Stimulated activated memory B cell treated with anti-CD40 and anti-IgM and Interleukin-4, amounts not matched to agents 10 μg/mL and 1 μg/mL and 100 μg/mL, for 72 hours (primary cell): ENCODE measurements at regions not wholly inside any gene's neighbourhood (a gene's known extent, or its start where the extent isn't known, plus 50 kb on each side); places are given as distances from the start of the nearest gene placed in this dataset.

Experiments
- ATAC-seq: fragments of 150-1000 bp; cut with Tn5 transposase; 2 replicates; pipeline ENCODE4 v1.10.0; 2021
- H3K27ac Mint-ChIP-seq: one replicate; pipeline ENCODE4 v1.8.0; 2022; ENCODE audit warnings: mild to moderate bottlenecking, mixed read lengths
- H3K27me3 Mint-ChIP-seq: one replicate; pipeline ENCODE4 v1.8.0; 2022; ENCODE audit warnings: mixed read lengths
- H3K36me3 Mint-ChIP-seq: one replicate; pipeline ENCODE4 v1.8.0; 2022; ENCODE audit warnings: mixed read lengths
- H3K4me1 Mint-ChIP-seq: one replicate; pipeline ENCODE4 v1.8.0; 2022; ENCODE audit warnings: mixed read lengths
- H3K4me3 Mint-ChIP-seq: one replicate; pipeline ENCODE4 v1.8.0; 2022; ENCODE audit warnings: mild to moderate bottlenecking, moderate library complexity, mixed read lengths
- H3K9me3 Mint-ChIP-seq: one replicate; pipeline ENCODE4 v1.8.0; 2022; ENCODE audit warnings: mixed read lengths

DNA sequence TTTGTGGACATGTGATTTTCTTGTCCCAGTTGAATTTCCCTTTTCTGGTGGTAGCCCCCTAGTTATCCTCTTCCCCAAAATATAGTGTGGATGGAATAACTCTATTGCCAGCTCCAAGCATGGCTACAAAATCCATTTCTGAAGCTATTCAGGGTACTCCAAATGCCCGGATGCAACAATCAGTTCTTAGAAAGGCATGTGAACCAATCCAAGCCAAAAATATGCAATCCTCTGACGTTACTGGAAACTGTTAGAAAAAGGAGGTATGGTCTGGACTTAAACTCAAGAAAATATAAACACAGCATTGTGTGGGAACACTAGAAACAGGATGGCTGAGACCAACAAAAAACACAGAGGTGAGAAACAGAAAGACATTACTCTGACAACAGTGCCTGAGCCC is 347.0 kb downstream of the GPAM start:
- H3K36me3 Mint-ChIP-seq = no peaks in the 10 kb centered on the region
- H3K27ac Mint-ChIP-seq = no peak overlapping the region
- no peak overlapping the region for H3K4me3 Mint-ChIP-seq
- H3K9me3 Mint-ChIP-seq = no peaks in the 10 kb centered on the region
- H3K27me3 Mint-ChIP-seq = no peaks in the 10 kb centered on the region
- H3K4me1 Mint-ChIP-seq = no peaks in the 10 kb centered on the region
- ATAC-seq = no peak

DNA sequence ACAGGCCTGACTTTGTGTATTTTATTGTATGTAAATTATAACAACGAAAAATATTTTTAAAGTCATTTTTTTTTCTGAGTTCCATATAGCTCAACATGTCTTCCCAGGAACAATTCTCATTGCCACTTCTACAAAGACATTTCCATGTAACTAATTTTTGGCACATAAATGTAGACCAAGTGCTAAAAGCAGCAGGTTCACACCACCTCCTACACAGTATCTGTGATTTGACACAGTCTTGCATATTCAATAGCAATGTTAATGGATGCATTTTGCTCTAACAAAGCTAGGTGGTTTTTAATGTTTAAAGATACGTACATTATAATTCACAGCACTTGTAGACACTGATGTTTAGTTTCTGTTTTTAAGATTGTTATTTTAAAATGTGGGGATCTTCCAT is 346.5 kb downstream of the GPAM start:
- no peak overlapping the region for H3K4me3 Mint-ChIP-seq
- H3K27me3 Mint-ChIP-seq = no peaks in the 10 kb centered on the region
- no peak overlapping the region for H3K27ac Mint-ChIP-seq
- H3K9me3 Mint-ChIP-seq = no peaks in the 10 kb centered on the region
- ATAC-seq = no peak
- H3K4me1 Mint-ChIP-seq = no peaks in the 10 kb centered on the region
- no peaks in the 10 kb centered on the region for H3K36me3 Mint-ChIP-seq

DNA sequence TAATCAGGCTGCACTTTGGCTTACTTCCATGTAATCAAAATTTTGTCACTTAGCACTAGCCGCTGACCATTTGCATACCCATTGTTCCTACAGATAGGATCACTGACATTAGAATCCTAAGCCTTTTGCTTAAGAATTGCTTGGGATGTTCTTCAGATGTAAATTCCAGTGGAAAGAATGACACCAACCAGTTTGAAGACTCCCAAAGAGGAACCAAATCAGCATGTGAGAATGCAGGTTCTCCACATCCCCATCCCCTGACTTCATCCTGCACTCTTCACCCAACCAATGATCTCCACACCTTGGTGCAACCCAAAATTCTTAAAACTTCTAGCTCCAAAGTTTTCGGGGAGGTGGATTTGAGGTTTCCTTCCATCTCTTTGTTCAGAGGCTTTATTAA is 345.6 kb downstream of the GPAM start:
- H3K27ac Mint-ChIP-seq = no peak overlapping the region
- no peak for ATAC-seq
- H3K27me3 Mint-ChIP-seq = no peaks in the 10 kb centered on the region
- H3K36me3 Mint-ChIP-seq = no peaks in the 10 kb centered on the region
- H3K4me1 Mint-ChIP-seq = no peaks in the 10 kb centered on the region
- no peak overlapping the region for H3K4me3 Mint-ChIP-seq
- no peaks in the 10 kb centered on the region for H3K9me3 Mint-ChIP-seq

DNA sequence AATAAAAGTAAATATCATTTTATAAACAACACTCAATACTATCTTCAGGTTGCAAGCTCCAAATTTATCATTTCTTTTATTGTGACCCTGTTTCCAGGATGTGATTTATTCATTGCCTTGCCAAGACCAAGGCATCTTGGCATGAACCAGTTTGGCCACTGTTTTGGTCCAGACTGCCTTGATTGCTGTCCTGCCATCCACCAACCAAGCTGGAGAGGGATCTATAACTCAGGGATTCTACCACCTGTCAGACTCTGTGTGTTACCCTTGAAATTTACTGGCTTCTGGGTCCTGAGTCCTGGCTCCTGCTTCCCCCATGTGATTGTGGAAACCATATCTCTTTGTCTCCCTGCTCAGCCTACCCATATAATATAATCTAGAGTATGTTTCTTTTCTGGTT is 343.0 kb downstream of the GPAM start:
- Mint-ChIP-seq H3K27me3 (no peaks in the 10 kb centered on the region), H3K4me3 (no peak overlapping the region)
- no peak for ATAC-seq

DNA sequence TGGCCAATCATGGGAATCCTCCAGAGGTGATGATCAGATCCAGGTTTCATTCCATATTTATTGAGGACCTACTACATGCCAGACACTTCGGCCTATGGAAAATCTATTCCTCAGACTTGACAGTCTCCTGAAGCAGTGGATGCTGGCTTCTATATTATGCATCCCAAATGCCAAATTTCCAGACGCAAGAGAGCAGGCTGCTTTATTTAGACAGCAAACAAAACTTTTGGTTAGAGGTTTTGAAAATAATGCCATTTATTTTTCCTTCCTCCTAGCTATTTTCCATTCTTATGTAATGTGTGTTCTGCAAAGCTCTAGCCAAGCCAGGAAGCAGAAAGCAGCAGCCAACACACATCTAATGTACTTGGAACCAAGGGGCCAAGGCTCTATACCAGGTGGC is 330.8 kb downstream of the GPAM start:
- ATAC-seq = no peak
- no peaks in the 10 kb centered on the region for H3K36me3 Mint-ChIP-seq
- no peaks in the 10 kb centered on the region for H3K4me1 Mint-ChIP-seq
- H3K4me3 Mint-ChIP-seq = no peak overlapping the region
- peaks cover 3% of the 10 kb centered on the region for H3K27me3 Mint-ChIP-seq
- H3K9me3 Mint-ChIP-seq = peaks cover 10% of the 10 kb centered on the region
- no peak overlapping the region for H3K27ac Mint-ChIP-seq

More for the DNA sequence above, 343.0 kb downstream of the GPAM start:
- Mint-ChIP-seq H3K9me3 (peaks cover 5% of the 10 kb centered on the region), H3K27ac (no peak overlapping the region), H3K4me1 (no peaks in the 10 kb centered on the region), H3K36me3 (no peaks in the 10 kb centered on the region)

DNA sequence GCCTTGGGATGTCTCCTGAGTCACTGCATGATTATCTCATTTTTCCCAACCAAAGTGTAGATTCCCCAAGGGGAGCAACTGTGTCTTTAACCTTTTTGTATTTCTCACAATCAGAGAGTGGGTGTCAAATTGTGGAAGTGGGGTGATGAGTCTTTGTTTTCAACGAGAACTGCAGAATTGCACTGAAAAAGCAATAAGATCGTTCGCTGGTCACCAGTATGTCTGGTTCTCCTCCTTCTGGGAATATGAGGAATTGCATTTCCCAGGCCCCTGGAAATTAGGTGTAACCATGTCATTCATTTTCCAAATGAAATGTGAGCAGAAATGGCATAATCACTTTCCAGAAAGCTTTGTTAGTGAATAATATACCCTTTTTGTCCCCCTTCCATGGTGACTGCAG is 326.9 kb downstream of the GPAM start:
- H3K27me3 Mint-ChIP-seq = peaks cover 9% of the 10 kb centered on the region
- H3K4me3 Mint-ChIP-seq = no peak overlapping the region
- ATAC-seq = no peak
- peaks cover 5% of the 10 kb centered on the region for H3K9me3 Mint-ChIP-seq
- H3K27ac Mint-ChIP-seq = no peak overlapping the region
- H3K4me1 Mint-ChIP-seq = no peaks in the 10 kb centered on the region
- H3K36me3 Mint-ChIP-seq = no peaks in the 10 kb centered on the region

DNA sequence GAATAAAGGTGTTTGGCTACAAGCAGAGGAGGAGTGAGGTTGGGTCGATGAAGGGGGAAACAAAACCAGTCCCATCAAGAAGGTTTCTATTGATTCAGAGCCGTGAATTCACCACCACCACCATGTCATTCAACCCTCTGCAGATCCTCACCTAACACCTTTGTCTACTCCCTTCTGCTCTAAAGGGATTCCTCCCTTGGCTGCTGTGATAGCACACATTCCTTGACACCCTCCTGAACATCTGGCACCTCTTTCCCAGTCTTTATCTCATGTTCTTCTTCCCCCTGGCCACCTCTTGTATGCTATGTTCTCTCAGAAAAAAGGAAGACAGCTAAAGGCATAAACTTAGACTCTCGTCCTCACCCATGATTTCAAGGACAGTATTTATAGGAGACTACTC is 318.0 kb downstream of the GPAM start:
- Mint-ChIP-seq H3K9me3 (peaks cover 4% of the 10 kb centered on the region), H3K27me3 (no peaks in the 10 kb centered on the region), H3K4me1 (no peaks in the 10 kb centered on the region), H3K4me3 (no peak overlapping the region), H3K36me3 (no peaks in the 10 kb centered on the region), H3K27ac (no peak overlapping the region)
- ATAC-seq = no peak

DNA sequence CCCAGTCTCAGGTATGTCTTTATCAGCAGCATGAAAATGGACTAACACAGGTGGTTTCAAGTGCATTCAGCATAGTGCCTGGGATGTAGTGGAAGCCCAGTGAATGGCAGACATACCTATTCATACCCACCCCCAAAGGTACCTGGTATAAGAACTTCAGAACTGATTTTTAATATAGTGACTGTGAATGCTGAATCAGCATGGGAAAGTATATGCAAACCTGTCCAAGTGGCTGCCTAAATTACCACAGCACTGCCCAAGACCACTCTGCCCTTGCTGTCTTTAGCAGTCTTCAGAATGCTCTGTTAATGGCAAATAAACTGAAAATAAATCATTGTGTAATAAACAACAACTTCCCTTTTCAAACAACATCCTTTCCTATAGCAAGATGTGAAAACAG is 312.1 kb downstream of the GPAM start:
- Mint-ChIP-seq H3K4me3 (no peak overlapping the region), H3K9me3 (peaks cover 9% of the 10 kb centered on the region), H3K27ac (no peak overlapping the region), H3K4me1 (peaks cover 6% of the 10 kb centered on the region), H3K27me3 (no peaks in the 10 kb centered on the region), H3K36me3 (no peaks in the 10 kb centered on the region)
- ATAC-seq = no peak

DNA sequence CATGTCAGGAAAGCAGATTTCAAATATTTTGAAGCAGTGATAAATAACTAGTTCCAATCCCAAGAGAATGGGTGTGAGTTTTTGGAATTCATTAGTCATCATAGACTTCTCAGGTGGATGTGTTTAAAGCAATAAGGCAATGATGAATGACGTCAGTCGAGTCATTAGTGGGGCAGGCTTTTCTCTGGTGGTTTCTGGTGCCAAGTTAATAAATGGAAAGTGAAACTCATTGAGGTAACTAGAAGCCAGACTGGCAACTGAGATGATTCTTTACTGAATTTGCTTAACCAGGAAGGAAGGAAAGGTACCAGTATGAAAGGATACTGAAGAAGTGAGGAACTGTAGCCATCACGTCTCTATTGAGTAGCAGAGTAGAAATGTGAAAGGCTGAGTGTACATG is 311.0 kb downstream of the GPAM start:
- Mint-ChIP-seq H3K4me3 (no peak overlapping the region), H3K36me3 (no peaks in the 10 kb centered on the region), H3K27ac (no peak overlapping the region), H3K9me3 (peaks cover 9% of the 10 kb centered on the region), H3K27me3 (no peaks in the 10 kb centered on the region), H3K4me1 (peaks cover 6% of the 10 kb centered on the region)
- no peak for ATAC-seq

DNA sequence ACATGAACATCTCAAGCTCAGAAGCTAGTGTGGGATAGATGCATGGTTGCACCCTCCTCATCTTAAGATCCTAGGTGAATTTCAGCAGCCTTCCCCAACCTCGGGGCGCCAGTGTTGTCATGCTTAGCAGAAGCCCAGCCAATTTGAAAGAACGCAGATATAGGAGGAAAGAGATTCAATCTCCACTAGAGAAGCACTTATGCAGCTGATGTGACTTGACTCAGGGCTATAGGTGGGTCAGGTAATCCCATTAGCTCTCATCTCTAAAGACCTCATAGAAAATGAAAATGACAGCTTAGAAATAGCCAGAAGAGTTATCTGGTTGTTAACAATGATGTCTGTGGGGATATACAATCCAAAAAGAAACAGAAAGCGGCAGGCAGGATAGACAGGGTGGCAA is 310.5 kb downstream of the GPAM start:
- H3K9me3 Mint-ChIP-seq = peaks cover 11% of the 10 kb centered on the region
- H3K27me3 Mint-ChIP-seq = no peaks in the 10 kb centered on the region
- no peaks in the 10 kb centered on the region for H3K36me3 Mint-ChIP-seq
- no peak overlapping the region for H3K4me3 Mint-ChIP-seq
- peaks cover 6% of the 10 kb centered on the region for H3K4me1 Mint-ChIP-seq
- no peak overlapping the region for H3K27ac Mint-ChIP-seq
- ATAC-seq = no peak

DNA sequence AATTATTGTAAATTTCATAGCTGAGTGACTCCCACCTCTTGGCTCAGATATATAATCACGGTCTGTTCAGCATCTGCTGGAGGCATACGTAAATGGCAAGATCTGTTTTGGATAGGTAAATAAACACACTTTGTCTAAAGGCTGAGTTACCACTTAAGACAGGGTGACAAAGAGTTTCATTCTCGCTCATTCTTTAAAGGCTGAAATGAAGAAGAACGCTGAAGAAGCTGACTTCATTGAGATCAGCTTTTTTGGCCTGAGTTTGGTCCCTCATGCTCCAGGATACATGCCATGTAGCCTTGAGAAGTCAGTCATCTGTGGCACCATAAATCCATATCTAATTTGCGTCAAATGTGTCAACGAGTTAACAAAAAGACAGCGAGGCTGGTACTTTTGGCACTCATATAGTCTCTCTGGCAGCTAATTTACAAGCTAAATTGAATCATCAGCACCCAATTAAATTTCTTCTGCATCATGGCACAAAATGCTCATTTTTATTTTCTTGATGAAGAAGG is 309.9 kb downstream of the GPAM start:
- Mint-ChIP-seq H3K27ac (no peak overlapping the region), H3K36me3 (no peaks in the 10 kb centered on the region), H3K9me3 (peaks cover 12% of the 10 kb centered on the region), H3K4me1 (peaks cover 6% of the 10 kb centered on the region), H3K4me3 (no peak overlapping the region), H3K27me3 (no peaks in the 10 kb centered on the region)
- ATAC-seq = no peak

DNA sequence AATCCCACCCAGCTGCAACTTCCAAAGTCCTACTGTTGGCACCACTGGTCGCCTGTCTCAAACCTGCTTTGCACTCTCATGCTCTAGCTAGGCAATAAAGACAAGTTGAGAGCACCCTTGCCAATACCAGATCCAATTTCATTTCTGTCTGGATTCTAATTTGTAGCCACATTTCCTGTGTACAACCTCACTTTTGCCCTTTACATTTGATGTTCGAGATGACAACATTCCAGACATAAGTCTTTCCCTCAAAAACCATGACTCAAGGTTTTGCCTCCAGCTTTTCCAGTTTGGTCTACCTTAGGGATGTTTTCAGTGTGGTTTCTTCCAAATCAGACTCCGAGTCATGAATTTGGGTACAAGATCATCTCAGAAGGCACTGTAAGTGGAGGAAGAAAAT is 309.0 kb downstream of the GPAM start:
- H3K27me3 Mint-ChIP-seq = no peaks in the 10 kb centered on the region
- no peak overlapping the region for H3K4me3 Mint-ChIP-seq
- peaks cover 8% of the 10 kb centered on the region for H3K9me3 Mint-ChIP-seq
- H3K27ac Mint-ChIP-seq = no peak overlapping the region
- peaks cover 6% of the 10 kb centered on the region for H3K4me1 Mint-ChIP-seq
- no peaks in the 10 kb centered on the region for H3K36me3 Mint-ChIP-seq
- ATAC-seq = no peak

DNA sequence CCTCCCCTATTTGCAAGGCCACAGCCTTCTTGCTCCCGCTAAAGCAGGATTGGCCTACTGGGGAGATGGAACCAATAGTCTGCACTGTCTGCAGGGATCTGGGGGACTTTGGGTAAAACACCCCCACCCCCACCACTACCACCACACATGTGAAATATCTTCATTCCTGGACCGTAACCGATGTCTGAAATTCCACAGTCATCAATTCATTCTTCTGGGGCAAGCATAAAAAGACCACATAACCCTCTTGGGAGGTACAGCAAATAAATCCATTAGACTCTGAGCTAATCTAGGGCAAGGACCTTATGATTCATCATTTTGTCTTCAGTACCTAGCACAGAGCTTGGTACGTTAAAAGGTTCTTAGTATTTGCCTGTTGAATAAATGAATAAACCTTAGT is 307.8 kb downstream of the GPAM start:
- H3K9me3 Mint-ChIP-seq = peaks cover 8% of the 10 kb centered on the region
- no peak overlapping the region for H3K4me3 Mint-ChIP-seq
- ATAC-seq = no peak
- no peaks in the 10 kb centered on the region for H3K36me3 Mint-ChIP-seq
- peaks cover 6% of the 10 kb centered on the region for H3K4me1 Mint-ChIP-seq
- H3K27me3 Mint-ChIP-seq = no peaks in the 10 kb centered on the region
- no peak overlapping the region for H3K27ac Mint-ChIP-seq

DNA sequence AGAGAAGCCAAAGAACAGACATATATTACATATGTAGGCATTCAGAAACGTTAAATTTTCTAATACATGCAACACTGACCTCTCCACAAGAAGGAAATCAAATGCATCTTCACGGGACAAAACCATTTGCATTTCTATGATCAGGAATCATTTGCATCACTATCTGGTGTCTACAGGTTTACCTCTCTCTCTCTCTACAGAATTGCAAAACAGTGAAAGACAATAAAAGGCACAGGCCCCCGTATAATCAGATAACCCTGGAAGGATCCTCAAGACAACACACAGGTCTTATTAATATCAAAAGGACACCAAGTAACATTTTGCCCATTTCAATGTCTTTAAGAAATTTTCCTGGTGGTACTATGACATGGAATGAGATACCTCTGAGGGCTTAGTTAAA is 306.3 kb downstream of the GPAM start:
- Mint-ChIP-seq H3K36me3 (no peaks in the 10 kb centered on the region), H3K4me1 (peaks cover 5% of the 10 kb centered on the region), H3K27me3 (no peaks in the 10 kb centered on the region), H3K4me3 (no peak overlapping the region), H3K9me3 (peaks cover 8% of the 10 kb centered on the region), H3K27ac (no peak overlapping the region)
- ATAC-seq = no peak

DNA sequence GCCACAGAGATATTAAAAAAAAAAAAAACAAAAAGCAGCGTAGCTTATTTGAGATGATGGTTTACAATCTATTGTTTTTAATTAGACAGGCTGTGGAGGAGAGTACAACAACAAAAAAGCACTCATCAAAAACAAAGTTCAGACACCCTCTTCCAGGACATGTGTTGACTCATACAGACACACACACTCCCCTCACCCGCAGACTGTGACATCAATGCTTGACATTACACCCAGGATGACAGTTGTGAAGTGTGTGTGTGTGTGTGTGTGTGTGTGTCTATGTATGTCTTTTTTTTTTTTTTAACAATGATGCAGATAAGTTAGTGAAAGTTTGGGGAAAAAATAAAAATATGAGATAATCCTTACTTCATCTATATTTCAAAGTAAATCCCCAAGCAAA is 303.6 kb downstream of the GPAM start:
- Mint-ChIP-seq H3K27me3 (no peaks in the 10 kb centered on the region), H3K36me3 (no peaks in the 10 kb centered on the region), H3K9me3 (peaks cover 5% of the 10 kb centered on the region), H3K4me3 (no peak overlapping the region), H3K4me1 (no peaks in the 10 kb centered on the region), H3K27ac (no peak overlapping the region)
- ATAC-seq = no peak

DNA sequence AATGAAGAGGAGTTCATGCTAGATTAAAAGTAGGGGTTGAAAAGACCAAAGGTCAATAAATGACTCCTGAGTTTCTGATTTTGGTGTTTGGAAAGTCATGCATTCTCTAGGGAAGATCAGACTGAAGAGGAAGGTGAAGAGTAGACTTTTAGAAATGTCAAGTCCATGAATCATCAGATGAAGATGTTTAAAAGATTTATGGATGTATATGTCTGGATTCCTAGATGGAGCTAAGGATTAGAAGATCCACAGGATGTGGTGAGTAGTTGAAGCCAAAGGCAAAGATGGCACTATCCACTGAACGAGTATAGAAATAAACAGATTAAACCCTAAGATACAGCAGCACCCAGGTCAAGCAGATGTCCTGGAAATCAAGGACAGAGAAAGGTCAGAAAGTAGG is 298.5 kb downstream of the GPAM start:
- H3K36me3 Mint-ChIP-seq = no peaks in the 10 kb centered on the region
- no peaks in the 10 kb centered on the region for H3K27me3 Mint-ChIP-seq
- no peaks in the 10 kb centered on the region for H3K4me1 Mint-ChIP-seq
- H3K27ac Mint-ChIP-seq = no peak overlapping the region
- H3K9me3 Mint-ChIP-seq = peaks cover 9% of the 10 kb centered on the region
- H3K4me3 Mint-ChIP-seq = no peak overlapping the region
- no peak for ATAC-seq

DNA sequence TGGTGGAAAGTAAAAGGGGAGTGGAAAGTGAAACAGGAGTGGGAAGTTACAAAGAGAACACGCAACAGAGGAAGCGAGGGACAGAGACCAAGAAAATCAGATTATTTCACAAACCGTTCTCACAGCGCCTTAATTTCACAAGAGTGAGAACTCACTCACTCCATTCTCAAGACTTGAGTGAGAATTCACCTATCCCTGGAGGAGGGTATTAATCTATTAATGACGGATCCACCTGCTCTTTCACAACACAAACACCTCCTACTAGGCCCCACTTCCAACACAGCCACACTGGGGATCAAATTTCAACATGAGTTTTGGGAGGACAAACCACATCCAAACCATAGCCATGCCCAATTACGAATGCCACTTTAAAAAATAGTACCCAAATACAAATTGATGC is 297.6 kb downstream of the GPAM start:
- ATAC-seq = no peak
- no peaks in the 10 kb centered on the region for H3K27me3 Mint-ChIP-seq
- no peak overlapping the region for H3K27ac Mint-ChIP-seq

More for the DNA sequence above, 297.6 kb downstream of the GPAM start:
- Mint-ChIP-seq H3K4me3 (no peak overlapping the region), H3K9me3 (peaks cover 9% of the 10 kb centered on the region), H3K4me1 (no peaks in the 10 kb centered on the region), H3K36me3 (no peaks in the 10 kb centered on the region)
